ENCODE measurements at regions not wholly inside any gene's neighbourhood (a gene's known extent, or its start where the extent isn't known, plus 50 kb on each side); places are given as distances from the start of the nearest gene placed in this dataset.

DNA sequence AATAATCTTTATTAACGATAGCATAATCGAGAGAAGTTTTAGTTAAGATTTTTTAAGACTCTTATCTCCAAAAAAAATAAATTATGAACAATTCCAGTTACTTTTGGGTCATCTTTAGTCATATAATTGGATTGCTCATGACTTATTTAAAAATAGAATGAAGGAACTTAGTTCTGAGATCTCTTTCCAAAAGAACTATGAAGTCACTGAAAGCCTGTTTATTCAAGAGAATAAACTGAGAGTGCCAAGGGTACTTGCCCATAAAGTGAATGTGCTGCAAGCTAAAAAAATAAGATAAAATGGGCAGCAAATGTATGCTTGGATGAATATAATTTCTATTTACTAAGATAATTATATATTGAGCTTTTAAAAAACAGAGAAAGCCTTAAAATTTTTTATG is 176.5 kb upstream of the PLSCR5 start:
- Histone ChIP-seq H2BK20ac (ENCODE audit: low read depth, low read length) (no peak overlapping the region), H2BK120ac (ENCODE audit: low read depth, low read length) (no peak overlapping the region), H3K14ac (replicated peaks; ENCODE audit: low read depth, low read length) (no peak overlapping the region), H3K27me3 (ENCODE audit: control insufficient read depth, insufficient read depth, low read length) (no peaks in the 10 kb centered on the region), H3K18ac (ENCODE audit: low read depth, low read length) (no peak overlapping the region), H2BK15ac (ENCODE audit: low read depth, low read length) (no peak overlapping the region), H4K8ac (ENCODE audit: low read depth in 2 of 2, low read length in 2 of 2) (no peak overlapping the region), H2BK5ac (ENCODE audit: low read depth, low read length, poor library complexity, severe bottlenecking) (no peak overlapping the region), H3K27ac (ENCODE audit: insufficient read depth, low read length) (no peak overlapping the region), H3K23ac (ENCODE audit: low read depth, low read length) (no peak overlapping the region), H3K36me3 (ENCODE audit: control insufficient read depth, insufficient read depth, low read length) (no peaks in the 10 kb centered on the region), H3K4me1 (ENCODE audit: control insufficient read depth, insufficient read depth, low read length) (no peaks in the 10 kb centered on the region), H3K79me1 (ENCODE audit: low read depth in 1 of 2, low read length in 2 of 2) (no peaks in the 10 kb centered on the region), H3K56ac (ENCODE audit: extremely low read depth, insufficient read depth, low read length) (no peak overlapping the region), H4K20me1 (ENCODE audit: insufficient read depth, low read length) (no peaks in the 10 kb centered on the region), H3K9me1 (ENCODE audit: insufficient read depth, low read length) (no peaks in the 10 kb centered on the region), H2AFZ (replicated peaks; ENCODE audit: low read length, poor library complexity) (no peak overlapping the region), H3K9ac (ENCODE audit: low read depth, low read length) (no peak overlapping the region), H3K4me2 (ENCODE audit: low read depth, low read length) (no peak overlapping the region), H2AK9ac (replicated peaks; ENCODE audit: low read depth, low read length, poor library complexity) (no peak overlapping the region), H3K4me3 (ENCODE audit: insufficient read depth, low read depth, low read length) (no peak overlapping the region), H3K4ac (ENCODE audit: low read depth, low read length) (no peak overlapping the region), H4K5ac (ENCODE audit: low read depth, low read length) (no peak overlapping the region), H4K91ac (ENCODE audit: insufficient read depth, low read depth, low read length) (no peak overlapping the region), H2AK5ac (ENCODE audit: low read depth, low read length) (no peak overlapping the region), H3K9me3 (ENCODE audit: control insufficient read depth, insufficient read depth, low read length) (no peaks in the 10 kb centered on the region)
- dilution Hi-C loops (cut with HindIII; ENCODE audit: low sequenced_read_pairs, unreplicated experiment) (no loop called here), intact Hi-C loops (cut with micrococcal nuclease) (no loop called here), in situ Hi-C loops (cut with MboI; ENCODE audit: low sequenced_read_pairs) (no loop called here)
- TF ChIP-seq RAD21 (IDR thresholded peaks at IDR 0.05; ENCODE audit: low read length) (no peak), NFE2L2 (IDR thresholded peaks at IDR 0.05; ENCODE audit: low read depth, low read length) (no peak), MAFK (IDR thresholded peaks at IDR 0.05; ENCODE audit: low read depth, low read length) (no peak), CHD1 (IDR thresholded peaks at IDR 0.05; ENCODE audit: low read depth, low read length) (no peak), SMC3 (IDR thresholded peaks at IDR 0.05; ENCODE audit: low read depth, low read length) (no peak), RCOR1 (IDR thresholded peaks at IDR 0.05; ENCODE audit: insufficient replicate concordance, low read length) (no peak), ELK1 (IDR thresholded peaks at IDR 0.05; ENCODE audit: borderline replicate concordance, low read depth, low read length) (no peak), USF2 (IDR thresholded peaks at IDR 0.05; ENCODE audit: low read depth, low read length) (no peak), MAZ (IDR thresholded peaks at IDR 0.05; ENCODE audit: borderline replicate concordance, low read depth, low read length) (no peak), FOS (IDR thresholded peaks at IDR 0.05; ENCODE audit: low read depth, low read length) (no peak), CTCF (conservative IDR thresholded peaks at IDR 0.05; ENCODE audit: low read depth, low read length) (no peak), CEBPB (IDR thresholded peaks at IDR 0.05; ENCODE audit: low read depth, low read length) (no peak)
- ChIA-PET POLR2A (ENCODE audit: unreplicated experiment) (no interaction called here), CTCF (no interaction called here)
- no CpG with 5 or more reads among the region's 2 CpGs for WGBS, 2 experiments (ENCODE audit: extremely low coverage in 2 of 2, insufficient read length in 1 of 2)
- no TSS peak for BruUV-seq (replicated peaks)
- ATAC-seq (ENCODE audit: low read depth), result no peak
- DNase-seq, result peak; percentile 29
